ENCODE measurements at regions not wholly inside any gene's neighbourhood (a gene's known extent, or its start where the extent isn't known, plus 50 kb on each side); places are given as distances from the start of the nearest gene placed in this dataset.
A peak's percentile ranks its signal among the peaks of the same experiment; 100 is the strongest.

GRCh38 chrX:53795576-53795975 lies 109.1 kb upstream of the HUWE1 start:
- Histone ChIP-seq H3K27ac (ENCODE audit: low read depth in 2 of 2, low read length in 1 of 2) (no peak overlapping the region), H3K27me3 (ENCODE audit: insufficient read depth) (no peaks in the 10 kb centered on the region), H2AFZ (ENCODE audit: low read depth) (no peak overlapping the region), H4K20me1 (ENCODE audit: insufficient read depth) (no peaks in the 10 kb centered on the region), H3K9me3 (peaks cover 7% of the 10 kb centered on the region; the same call in 1 of the 2 replicates), H3K9ac (no peak overlapping the region), H3K4me3 (ENCODE audit: low read depth in 2 of 2, low read length in 1 of 2) (no peak overlapping the region), H3K9me2 (no peaks in the 10 kb centered on the region), H3K4me1 (ENCODE audit: control insufficient read depth in 1 of 2, insufficient read depth in 2 of 2, low read depth in 1 of 2, low read length in 1 of 2) (no peaks in the 10 kb centered on the region), H3F3A (replicated peaks; ENCODE audit: insufficient read depth) (no peaks in the 10 kb centered on the region), H3K79me2 (ENCODE audit: insufficient read depth) (no peaks in the 10 kb centered on the region), H3K4me2 (no peak overlapping the region), H3K36me3 (replicated peaks in 1 of 2; ENCODE audit: control insufficient read depth in 1 of 2, insufficient read depth in 2 of 2, low read length in 1 of 2) (no peaks in the 10 kb centered on the region)
- 0% methylated on average over 2 of the region's 2 CpGs for WGBS (ENCODE audit: low lambda C conversion rate)
- DNase-seq: no peak
- POLR2A ChIA-PET: no interaction called here
- CTCF ChIA-PET: no interaction called here
- TF ChIP-seq EP300 (IDR thresholded peaks at IDR 0.05; ENCODE audit: borderline replicate concordance in 1 of 2, low read depth in 1 of 2, low read length in 1 of 2) (no peak), TAF1 (IDR thresholded peaks at IDR 0.05; ENCODE audit: borderline replicate concordance, low read depth, low read length) (no peak)

GRCh38 chrX:53794181-53794580 lies 107.7 kb upstream of the HUWE1 start:
- ChIA-PET CTCF (no interaction called here), POLR2A (no interaction called here)
- Histone ChIP-seq H2AFZ (ENCODE audit: low read depth) (no peak overlapping the region), H4K20me1 (ENCODE audit: insufficient read depth) (no peaks in the 10 kb centered on the region), H3F3A (replicated peaks; ENCODE audit: insufficient read depth) (no peaks in the 10 kb centered on the region), H3K27me3 (ENCODE audit: insufficient read depth) (no peaks in the 10 kb centered on the region), H3K9me2 (no peaks in the 10 kb centered on the region), H3K4me1 (ENCODE audit: control insufficient read depth in 1 of 2, insufficient read depth in 2 of 2, low read depth in 1 of 2, low read length in 1 of 2) (no peaks in the 10 kb centered on the region), H3K27ac (ENCODE audit: low read depth in 2 of 2, low read length in 1 of 2) (no peak overlapping the region), H3K9me3 (no peaks in the 10 kb centered on the region), H3K4me3 (ENCODE audit: low read depth in 2 of 2, low read length in 1 of 2) (no peak overlapping the region), H3K4me2 (no peak overlapping the region), H3K36me3 (replicated peaks in 1 of 2; ENCODE audit: control insufficient read depth in 1 of 2, insufficient read depth in 2 of 2, low read length in 1 of 2) (no peaks in the 10 kb centered on the region), H3K79me2 (ENCODE audit: insufficient read depth) (no peaks in the 10 kb centered on the region), H3K9ac (no peak overlapping the region)
- TF ChIP-seq NRF1 (IDR thresholded peaks at IDR 0.05; ENCODE audit: low read depth, low read length) (no peak), RFX5 (IDR thresholded peaks at IDR 0.05; ENCODE audit: low read length) (peak; percentile 65; the same call in 1 of the 2 replicates)
- WGBS (ENCODE audit: low lambda C conversion rate): 36% methylated on average over 2 of the region's 2 CpGs
- DNase-seq: no peak

GRCh38 chrX:53768865-53769264 lies 82.3 kb upstream of the HUWE1 start:
- Histone ChIP-seq H3K27ac (ENCODE audit: low read depth in 2 of 2, low read length in 1 of 2) (no peak overlapping the region), H3F3A (replicated peaks; ENCODE audit: insufficient read depth) (no peaks in the 10 kb centered on the region), H3K9me2 (no peaks in the 10 kb centered on the region), H3K36me3 (replicated peaks in 1 of 2; ENCODE audit: control insufficient read depth in 1 of 2, insufficient read depth in 2 of 2, low read length in 1 of 2) (no peaks in the 10 kb centered on the region), H3K4me3 (ENCODE audit: low read depth in 2 of 2, low read length in 1 of 2) (no peak overlapping the region), H3K4me1 (ENCODE audit: control insufficient read depth in 1 of 2, insufficient read depth in 2 of 2, low read depth in 1 of 2, low read length in 1 of 2) (no peaks in the 10 kb centered on the region), H3K27me3 (ENCODE audit: insufficient read depth) (no peaks in the 10 kb centered on the region), H4K20me1 (ENCODE audit: insufficient read depth) (no peaks in the 10 kb centered on the region), H3K4me2 (no peak overlapping the region), H3K9ac (no peak overlapping the region), H2AFZ (ENCODE audit: low read depth) (no peak overlapping the region), H3K9me3 (no peaks in the 10 kb centered on the region), H3K79me2 (ENCODE audit: insufficient read depth) (no peaks in the 10 kb centered on the region)
- ChIA-PET CTCF (no interaction called here), POLR2A (no interaction called here)
- no peak for DNase-seq
- TF ChIP-seq CHD2 (IDR thresholded peaks at IDR 0.05; ENCODE audit: low read length, partially characterized antibody) (no peak), ZBTB33 (IDR thresholded peaks at IDR 0.05; ENCODE audit: borderline replicate concordance, low read depth) (no peak), SIN3A (IDR thresholded peaks at IDR 0.05; ENCODE audit: borderline replicate concordance, low read depth, low read length) (no peak), FOXM1 (IDR thresholded peaks at IDR 0.05; ENCODE audit: low read depth) (no peak), TCF12 (IDR thresholded peaks at IDR 0.05) (no peak), NRF1 (IDR thresholded peaks at IDR 0.05; ENCODE audit: low read depth, low read length) (no peak), MXI1 (IDR thresholded peaks at IDR 0.05; ENCODE audit: low read depth, low read length) (no peak), RCOR1 (IDR thresholded peaks at IDR 0.05; ENCODE audit: low read length) (no peak)
- WGBS (ENCODE audit: low lambda C conversion rate): 22% methylated on average over 7 of the region's 7 CpGs

All from SK-N-SH (cell line).